Adrenal gland (tissue), 9 donors: ENCODE measurements at regions not wholly inside any gene's neighbourhood (a gene's known extent, or its start where the extent isn't known, plus 50 kb on each side); places are given as distances from the start of the nearest gene placed in this dataset.

Source experiments
- DNase-seq, 7 donors: peaks; one replicate each; pipeline ENCODE4 v3.0.0-alpha.2; 2019 to 2020
- H3K27ac ChIP-seq, 5 donors: fragments of 200-600 bp; sonication (generic) in 4 of 5; 1 replicate in 3 of 5; 2 replicates in 2 of 5; pipeline versions ENCODE4 v1.5.1 to v1.8.0; 2016 to 2020; ENCODE audit warnings: mild to moderate bottlenecking in 1 of 5
- H3K27me3 ChIP-seq: fragments of 200-600 bp; 2 replicates; pipeline ENCODE4 v1.8.0; 2021
- H3K36me3 ChIP-seq, 2 donors: fragments of 200-600 bp; replicated peaks in 1 of 2; 1 replicate in 1 of 2; 2 replicates in 1 of 2; pipeline versions ENCODE4 v1.5.1 to v1.8.0; 2018 to 2022
- H3K4me1 ChIP-seq, 2 donors: fragments of 200-600 bp; replicated peaks in 1 of 2; 1 replicate in 1 of 2; 2 replicates in 1 of 2; pipeline versions ENCODE4 v1.5.1 to v1.8.0; 2018 to 2021
- H3K4me3 ChIP-seq, 4 donors: fragments of 200-600 bp; sonication (generic) in 3 of 4; one replicate each; pipeline ENCODE4 v1.5.1; 2016 to 2018
- H3K9me3 ChIP-seq, 3 donors: fragments of 200-600 bp; sonication (generic) in 1 of 3; replicated peaks in 1 of 3; 1 replicate in 2 of 3; 2 replicates in 1 of 3; pipeline versions ENCODE4 v1.5.1 to v1.8.0; 2016 to 2021
- CTCF ChIP-seq, 6 experiments: fragments of 450-650 bp in 4 of 6; fragments of 200-600 bp in 2 of 6; sonication (generic) in 1 of 6; IDR thresholded peaks; 1 replicate in 5 of 6; 2 replicates in 1 of 6; pipeline versions ENCODE4 v1.5.1 to v1.8.0; 2016 to 2021; ENCODE audit warnings: antibody characterized with exemption in 6 of 6, mild to moderate bottlenecking in 2 of 6, moderate library complexity in 1 of 6
- POLR2A ChIP-seq, 2 donors: fragments of 450-650 bp; IDR thresholded peaks; one replicate each; pipeline ENCODE4 v1.6.1; 2017; ENCODE audit warnings: antibody characterized with exemption in 2 of 2, mild to moderate bottlenecking in 2 of 2, moderate library complexity in 1 of 2
- WGBS, 4 donors: extraction: QIAGEN DNeasy Blood & Tissue Kit in 2 of 4; methylation state at CpG; one replicate each; pipeline versions ENCODE4 v1.1.5 to v1.1.7; 2013 to 2017; 5-methylcytosine and 5-hydroxymethylcytosine counted together
- intact Hi-C, 2 donors: fragments of 100-400 bp; cut with DNase I; formaldehyde crosslinking; loops; one replicate each; pipeline versions ENCODE4 v1.14.1 to v1.15.0; 2022 to 2023
- donor health status: healthy with polysubstance abuse.
- donor health status: Bipolar disorder and iron deficiency.
- donor health status: DM: yes; HTN: yes; CAD: no.
- donor health status: DM: no; HTN: no; CAD: no.
- donor health status: DM: no; HTN: no; CAD: no.

GRCh38 chr5:107021575-107021974 is 649.2 kb downstream of the EFNA5 start:
- TF ChIP-seq POLR2A (IDR thresholded peaks at IDR 0.05): no peak
- TF ChIP-seq CTCF (IDR thresholded peaks at IDR 0.05): no peak
- no peaks in the 10 kb centered on the region for H3K9me3 ChIP-seq
- H3K27me3 ChIP-seq: no peaks in the 10 kb centered on the region
- DNase-seq: no peak
- intact Hi-C loops: no loop called here
- H3K27ac ChIP-seq: no peak overlapping the region
- WGBS, 4 donors: 86 to 93% (median 90%) methylated on average over 2 of the region's 2 CpGs
- H3K36me3 ChIP-seq: no peaks in the 10 kb centered on the region
- H3K4me1 ChIP-seq: no peaks in the 10 kb centered on the region
- H3K4me3 ChIP-seq: no peak overlapping the region

GRCh38 chr5:107020626-107021025 is 650.1 kb downstream of the EFNA5 start:
- H3K4me1 ChIP-seq: no peaks in the 10 kb centered on the region
- WGBS, 4 donors: 59 to 71% (median 67%) methylated on average over 2 of the region's 2 CpGs
- H3K27ac ChIP-seq: no peak overlapping the region
- no peak overlapping the region for H3K4me3 ChIP-seq
- no peaks in the 10 kb centered on the region for H3K9me3 ChIP-seq
- H3K27me3 ChIP-seq: no peaks in the 10 kb centered on the region
- TF ChIP-seq CTCF (IDR thresholded peaks at IDR 0.05) (no peak), POLR2A (IDR thresholded peaks at IDR 0.05) (no peak)
- DNase-seq: no peak
- H3K36me3 ChIP-seq: no peaks in the 10 kb centered on the region
- intact Hi-C loops: no loop called here

GRCh38 chr5:107017616-107018015 is 653.1 kb downstream of the EFNA5 start:
- no peak overlapping the region for H3K4me3 ChIP-seq
- no peak overlapping the region for H3K27ac ChIP-seq
- intact Hi-C loops: no loop called here
- no peaks in the 10 kb centered on the region for H3K27me3 ChIP-seq
- 56 to 66% (median 58%) methylated on average over 1 of the region's 1 CpG for WGBS, 4 donors
- no peak for DNase-seq
- H3K9me3 ChIP-seq: no peaks in the 10 kb centered on the region
- no peak for TF ChIP-seq POLR2A (IDR thresholded peaks at IDR 0.05)
- no peak for TF ChIP-seq CTCF (IDR thresholded peaks at IDR 0.05)
- H3K4me1 ChIP-seq: no peaks in the 10 kb centered on the region
- H3K36me3 ChIP-seq: no peaks in the 10 kb centered on the region

GRCh38 chr5:107012371-107012770 is 658.4 kb downstream of the EFNA5 start:
- Histone ChIP-seq H3K36me3 (no peaks in the 10 kb centered on the region), H3K27me3 (no peaks in the 10 kb centered on the region), H3K4me1 (no peaks in the 10 kb centered on the region), H3K9me3 (no peaks in the 10 kb centered on the region), H3K27ac (no peak overlapping the region), H3K4me3 (no peak overlapping the region)
- WGBS, 4 donors: 86 to 93% (median 88%) methylated on average over 10 of the region's 10 CpGs
- intact Hi-C loops: no loop called here
- DNase-seq: no peak
- no peak for TF ChIP-seq POLR2A (IDR thresholded peaks at IDR 0.05)
- no peak for TF ChIP-seq CTCF (IDR thresholded peaks at IDR 0.05)
